Mucosa of descending colon (tissue), 3 donors: ENCODE measurements at regions not wholly inside any gene's neighbourhood (a gene's known extent, or its start where the extent isn't known, plus 50 kb on each side); places are given as distances from the start of the nearest gene placed in this dataset.
"Not testable (repeated sequence)": the region's sequence is repeated elsewhere in the genome, so short reads cannot be mapped to it uniquely, and the experiment has no call there.

Experiments
- ATAC-seq: fragments of 200-7000 bp; cut with Tn5 transposase; one replicate; pipeline ENCODE4 v1.9.1; 2020; ENCODE audit warnings: mild to moderate bottlenecking, moderate library complexity
- DNase-seq, 3 donors: peaks; one replicate each; pipeline ENCODE4 v3.0.0-alpha.2; 2020
- H3K36me3 ChIP-seq: fragments of 200-600 bp; one replicate; pipeline ENCODE4 v1.8.0; 2021; ENCODE audit warnings: low read depth, mild to moderate bottlenecking
- H3K4me1 ChIP-seq: fragments of 200-600 bp; one replicate; pipeline ENCODE4 v1.8.0; 2021; ENCODE audit warnings: low read depth, mild to moderate bottlenecking
- H3K4me3 ChIP-seq: fragments of 200-600 bp; one replicate; pipeline ENCODE4 v1.8.0; 2021; ENCODE audit warnings: mild to moderate bottlenecking
- H3K9me3 ChIP-seq: fragments of 200-600 bp; one replicate; pipeline ENCODE4 v1.8.0; 2021; ENCODE audit warnings: mild to moderate bottlenecking
- intact Hi-C, 2 donors: fragments of 100-400 bp; cut with DNase I in 1 of 2; cut with micrococcal nuclease in 1 of 2; formaldehyde crosslinking; loops; one replicate each; pipeline versions ENCODE4 v1.11.0 to v1.11.1; 2022; cut with DNase I, micrococcal nuclease
- TF ChIP-seq, protein P1 (sequence below): fragments of 200-600 bp; IDR thresholded peaks from one replicate; pipeline ENCODE4 v1.8.0; 2022; ENCODE audit warnings: antibody characterized with exemption, mild to moderate bottlenecking
- donor health status: DM: no; HTN: no; CAD: no; lungs with moderate emphysema.
- donor health status: DM: no; HTN: no; CAD: no.
- donor health status: DM: no; HTN: yes; CAD: no.

DNA sequence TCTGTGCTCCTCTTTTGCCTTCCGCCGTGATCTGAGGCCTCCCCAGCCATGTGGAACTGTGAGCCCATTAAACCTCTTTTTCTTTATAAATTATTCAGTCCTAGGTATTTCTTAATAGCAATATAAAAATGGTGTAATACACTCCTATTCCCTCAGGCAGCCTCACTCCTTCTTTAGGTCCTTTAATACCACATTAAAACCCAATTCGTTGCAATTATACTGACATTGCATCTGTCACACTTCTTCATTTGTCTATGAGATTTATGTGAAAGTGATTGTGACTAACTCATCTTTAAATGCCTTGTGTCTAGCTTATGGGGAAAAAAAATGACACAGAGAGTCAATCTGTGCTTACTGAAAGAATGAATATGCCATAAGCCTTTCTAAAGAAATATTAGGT is 1035.2 kb upstream of the SLIT2 start:
- ATAC-seq: no peak
- H3K4me1 ChIP-seq: no peaks in the 10 kb centered on the region
- H3K4me3 ChIP-seq: no peak overlapping the region
- intact Hi-C loops: no loop called here
- H3K36me3 ChIP-seq: no peaks in the 10 kb centered on the region
- no peak for DNase-seq
- TF ChIP-seq, protein P1, sequence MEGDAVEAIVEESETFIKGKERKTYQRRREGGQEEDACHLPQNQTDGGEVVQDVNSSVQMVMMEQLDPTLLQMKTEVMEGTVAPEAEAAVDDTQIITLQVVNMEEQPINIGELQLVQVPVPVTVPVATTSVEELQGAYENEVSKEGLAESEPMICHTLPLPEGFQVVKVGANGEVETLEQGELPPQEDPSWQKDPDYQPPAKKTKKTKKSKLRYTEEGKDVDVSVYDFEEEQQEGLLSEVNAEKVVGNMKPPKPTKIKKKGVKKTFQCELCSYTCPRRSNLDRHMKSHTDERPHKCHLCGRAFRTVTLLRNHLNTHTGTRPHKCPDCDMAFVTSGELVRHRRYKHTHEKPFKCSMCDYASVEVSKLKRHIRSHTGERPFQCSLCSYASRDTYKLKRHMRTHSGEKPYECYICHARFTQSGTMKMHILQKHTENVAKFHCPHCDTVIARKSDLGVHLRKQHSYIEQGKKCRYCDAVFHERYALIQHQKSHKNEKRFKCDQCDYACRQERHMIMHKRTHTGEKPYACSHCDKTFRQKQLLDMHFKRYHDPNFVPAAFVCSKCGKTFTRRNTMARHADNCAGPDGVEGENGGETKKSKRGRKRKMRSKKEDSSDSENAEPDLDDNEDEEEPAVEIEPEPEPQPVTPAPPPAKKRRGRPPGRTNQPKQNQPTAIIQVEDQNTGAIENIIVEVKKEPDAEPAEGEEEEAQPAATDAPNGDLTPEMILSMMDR: no peak
- no peaks in the 10 kb centered on the region for H3K9me3 ChIP-seq

DNA sequence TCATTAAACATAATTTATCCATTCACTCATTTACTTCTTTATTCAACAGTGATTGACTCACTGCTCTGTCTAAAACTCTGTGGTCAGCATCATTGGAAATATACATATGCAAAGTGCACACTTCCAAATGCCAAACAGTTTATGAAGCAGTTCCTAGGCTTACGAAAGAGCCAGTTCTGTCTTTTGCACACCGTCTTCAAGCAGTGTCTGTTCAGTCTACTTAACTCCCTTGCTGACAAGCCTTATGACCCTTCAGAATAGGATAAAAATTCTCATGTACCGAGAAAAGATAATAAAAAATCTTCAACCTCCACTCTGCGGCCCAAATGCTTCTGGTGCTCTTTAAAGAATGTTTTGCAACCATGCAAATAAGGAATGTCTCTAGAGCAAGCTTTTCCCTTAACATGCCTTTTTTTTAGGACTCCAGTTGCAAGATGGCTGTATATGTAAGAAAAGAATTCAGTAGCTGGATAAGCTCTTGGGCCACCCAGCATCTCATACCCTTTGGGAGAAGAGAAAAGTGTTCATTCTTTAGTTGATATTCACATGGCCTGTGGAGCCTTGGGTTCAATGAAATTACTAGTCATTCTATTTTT is 1037.0 kb upstream of the SLIT2 start:
- TF ChIP-seq, protein P1: no peak
- Histone ChIP-seq H3K4me3 (no peak overlapping the region), H3K36me3 (no peaks in the 10 kb centered on the region), H3K4me1 (no peaks in the 10 kb centered on the region), H3K9me3 (no peaks in the 10 kb centered on the region)
- DNase-seq (no peak), ATAC-seq (no peak)
- intact Hi-C loops: no loop called here

DNA sequence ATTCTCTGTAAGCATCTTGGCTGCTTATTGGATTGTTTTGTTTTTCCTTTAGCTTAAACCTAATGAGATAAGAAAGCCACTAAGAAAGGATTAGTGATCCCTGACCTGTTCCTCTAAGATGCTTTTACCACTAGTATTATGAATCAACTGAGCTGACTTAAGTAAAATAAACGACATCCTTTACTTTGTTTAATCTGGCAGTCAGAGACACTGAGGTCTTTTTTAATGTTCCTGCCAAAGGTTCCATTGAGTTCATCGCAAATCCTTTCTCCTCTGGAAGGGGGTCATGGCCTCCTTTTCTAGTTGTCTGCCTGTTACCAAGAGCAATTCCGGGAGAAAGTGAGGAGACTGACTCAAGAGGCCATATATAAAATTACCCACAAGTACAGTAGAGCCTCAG is 1038.3 kb upstream of the SLIT2 start:
- H3K9me3 ChIP-seq: no peaks in the 10 kb centered on the region
- ATAC-seq (no peak), DNase-seq (no peak)
- no peaks in the 10 kb centered on the region for H3K4me1 ChIP-seq
- no peak overlapping the region for H3K4me3 ChIP-seq
- no peaks in the 10 kb centered on the region for H3K36me3 ChIP-seq
- TF ChIP-seq, protein P1: no peak
- intact Hi-C loops: no loop called here

DNA sequence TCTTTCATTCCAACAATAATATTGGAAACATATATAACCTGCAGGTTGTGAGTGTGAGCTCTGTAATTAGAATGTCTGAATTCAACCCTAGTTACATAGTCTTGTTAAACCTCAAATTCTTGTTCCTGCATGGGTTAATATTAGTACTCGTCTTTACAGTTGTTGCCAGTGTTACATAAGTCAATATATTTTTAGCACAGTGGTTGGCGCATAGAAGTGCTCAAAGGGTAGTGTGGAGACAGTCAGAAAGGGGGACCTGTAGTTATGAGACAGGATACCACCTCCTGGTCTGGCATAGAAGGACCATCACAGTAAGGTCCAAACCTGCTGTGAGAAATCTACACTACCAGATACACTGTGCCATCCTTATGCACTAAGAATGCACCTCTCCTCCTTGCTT is 1045.9 kb upstream of the SLIT2 start:
- Histone ChIP-seq H3K36me3 (no peaks in the 10 kb centered on the region), H3K4me1 (no peaks in the 10 kb centered on the region), H3K4me3 (no peak overlapping the region), H3K9me3 (no peaks in the 10 kb centered on the region)
- intact Hi-C loops: no loop called here
- no peak for DNase-seq
- no peak for ATAC-seq
- TF ChIP-seq, protein P1: no peak

DNA sequence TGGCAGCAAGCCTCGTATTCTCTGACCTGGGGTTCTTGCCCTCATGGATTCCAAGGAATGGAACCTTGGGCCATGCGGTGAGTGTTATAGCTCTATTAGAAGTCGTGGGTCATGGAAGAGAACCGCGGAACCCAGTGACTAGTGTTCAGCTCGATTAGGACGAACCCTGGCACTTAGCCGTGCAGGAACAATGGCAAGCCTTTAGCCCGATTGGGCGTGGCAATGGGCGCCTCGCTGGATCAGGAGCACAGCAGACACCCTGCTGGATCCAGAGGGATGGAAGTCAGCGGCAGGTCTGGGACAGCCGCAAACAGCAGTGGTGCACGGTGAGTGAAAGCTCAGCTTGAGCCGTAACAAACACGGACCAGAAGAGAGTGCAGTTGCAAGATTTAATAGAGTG is 1053.9 kb upstream of the SLIT2 start:
- H3K4me1 ChIP-seq, H3K36me3 ChIP-seq, intact Hi-C loops, ATAC-seq, H3K4me3 ChIP-seq, H3K9me3 ChIP-seq: not testable (repeated sequence)
- peak in 1 of 3 donors; percentile 29 for DNase-seq

DNA sequence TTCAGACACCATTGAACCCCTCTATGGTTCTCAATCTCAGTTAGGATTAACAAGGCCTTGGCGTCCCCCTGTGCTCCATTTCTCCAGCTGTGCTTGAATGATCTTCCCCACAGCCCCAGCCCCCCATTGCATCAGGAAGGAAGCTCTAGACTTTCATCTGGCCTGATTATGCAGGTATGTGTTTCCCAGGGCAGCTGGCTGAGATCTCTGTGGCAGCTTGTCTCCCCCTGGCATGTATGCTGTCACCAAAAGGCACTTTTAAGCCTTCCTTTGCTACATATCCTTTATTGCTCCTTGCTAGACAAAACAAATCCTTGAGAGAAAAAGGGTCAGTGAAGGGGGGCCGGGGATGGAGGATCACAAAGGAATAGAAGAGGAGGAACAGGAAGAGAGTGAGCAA is 1056.0 kb upstream of the SLIT2 start:
- TF ChIP-seq, protein P1: no peak
- Histone ChIP-seq H3K4me3 (no peak overlapping the region), H3K4me1 (peaks cover 3% of the 10 kb centered on the region), H3K36me3 (no peaks in the 10 kb centered on the region), H3K9me3 (no peaks in the 10 kb centered on the region)
- ATAC-seq (no peak), DNase-seq (peak in 1 of 3 donors; percentile 18)
- intact Hi-C loops: no loop called here
